CD4-positive, alpha-beta T cell treated with Interferon alpha-2 for 1 hour (primary cell): ENCODE measurements at regions not wholly inside any gene's neighbourhood (a gene's known extent, or its start where the extent isn't known, plus 50 kb on each side); places are given as distances from the start of the nearest gene placed in this dataset.
"Not testable (repeated sequence)": the region's sequence is repeated elsewhere in the genome, so short reads cannot be mapped to it uniquely, and the experiment has no call there.

Source experiments
- DNase-seq, 2 donors: peaks; one replicate each; pipeline ENCODE4 v3.0.0-alpha.2; 2020 to 2022

GRCh38 chrX:78603908-78604307 is 55.2 kb downstream of the RTL3 start:
- DNase-seq: no peak

GRCh38 chrX:78595901-78596502 is 63.1 kb downstream of the RTL3 start:
- no peak for DNase-seq

GRCh38 chrX:78593701-78594100 is 65.4 kb downstream of the RTL3 start:
- no peak for DNase-seq

- no peak for DNase-seq
Observed at GRCh38 chrX:78592030-78592429, 67.1 kb downstream of the RTL3 start.

GRCh38 chrX:78574306-78574705 is 84.8 kb downstream of the RTL3 start:
- no peak for DNase-seq

GRCh38 chrX:78573630-78574029 is 85.5 kb downstream of the RTL3 start:
- no peak for DNase-seq

- no peak for DNase-seq
Observed at GRCh38 chrX:78571849-78572248, 87.3 kb downstream of the RTL3 start.

- peak in 1 of 2 donors; percentile 53 for DNase-seq
Observed at GRCh38 chrX:78555401-78555980, 103.6 kb downstream of the RTL3 start.

GRCh38 chrX:78552628-78553027 is 106.5 kb downstream of the RTL3 start:
- DNase-seq: not testable (repeated sequence)

GRCh38 chrX:78548012-78548411 is 111.1 kb downstream of the RTL3 start:
- DNase-seq: no peak

- DNase-seq: no peak
Observed at GRCh38 chrX:78545233-78545632, 113.9 kb downstream of the RTL3 start.

GRCh38 chrX:78543281-78543680 is 115.8 kb downstream of the RTL3 start:
- DNase-seq: no peak

GRCh38 chrX:78540171-78540570 is 119.0 kb downstream of the RTL3 start:
- no peak for DNase-seq

GRCh38 chrX:78534221-78534620 is 124.9 kb downstream of the RTL3 start:
- DNase-seq: no peak

GRCh38 chrX:78532363-78532762 is 126.8 kb downstream of the RTL3 start:
- no peak for DNase-seq

GRCh38 chrX:78527818-78528217 is 131.3 kb downstream of the RTL3 start:
- DNase-seq: no peak

GRCh38 chrX:78527263-78527662 is 131.9 kb downstream of the RTL3 start:
- no peak for DNase-seq

- no peak for DNase-seq
Observed at GRCh38 chrX:78522601-78523000, 136.5 kb downstream of the RTL3 start.

GRCh38 chrX:78517124-78517523 is 142.0 kb downstream of the RTL3 start:
- DNase-seq: peak; percentile 66 to 83

GRCh38 chrX:78514852-78515251 is 144.3 kb downstream of the RTL3 start:
- peak in 1 of 2 donors; percentile 34 for DNase-seq

GRCh38 chrX:78513971-78514738 is 145.0 kb downstream of the RTL3 start:
- no peak for DNase-seq

GRCh38 chrX:78506248-78506647 is 152.9 kb downstream of the RTL3 start:
- DNase-seq: no peak

GRCh38 chrX:78496483-78496882 is 162.6 kb downstream of the RTL3 start:
- no peak for DNase-seq

GRCh38 chrX:78493180-78493579 is 165.8 kb upstream of the CYSLTR1 start:
- DNase-seq: no peak
